ENCODE measurements at regions not wholly inside any gene's neighbourhood (a gene's known extent, or its start where the extent isn't known, plus 50 kb on each side); places are given as distances from the start of the nearest gene placed in this dataset.
"Not testable (repeated sequence)": the region's sequence is repeated elsewhere in the genome, so short reads cannot be mapped to it uniquely, and the experiment has no call there.

DNA sequence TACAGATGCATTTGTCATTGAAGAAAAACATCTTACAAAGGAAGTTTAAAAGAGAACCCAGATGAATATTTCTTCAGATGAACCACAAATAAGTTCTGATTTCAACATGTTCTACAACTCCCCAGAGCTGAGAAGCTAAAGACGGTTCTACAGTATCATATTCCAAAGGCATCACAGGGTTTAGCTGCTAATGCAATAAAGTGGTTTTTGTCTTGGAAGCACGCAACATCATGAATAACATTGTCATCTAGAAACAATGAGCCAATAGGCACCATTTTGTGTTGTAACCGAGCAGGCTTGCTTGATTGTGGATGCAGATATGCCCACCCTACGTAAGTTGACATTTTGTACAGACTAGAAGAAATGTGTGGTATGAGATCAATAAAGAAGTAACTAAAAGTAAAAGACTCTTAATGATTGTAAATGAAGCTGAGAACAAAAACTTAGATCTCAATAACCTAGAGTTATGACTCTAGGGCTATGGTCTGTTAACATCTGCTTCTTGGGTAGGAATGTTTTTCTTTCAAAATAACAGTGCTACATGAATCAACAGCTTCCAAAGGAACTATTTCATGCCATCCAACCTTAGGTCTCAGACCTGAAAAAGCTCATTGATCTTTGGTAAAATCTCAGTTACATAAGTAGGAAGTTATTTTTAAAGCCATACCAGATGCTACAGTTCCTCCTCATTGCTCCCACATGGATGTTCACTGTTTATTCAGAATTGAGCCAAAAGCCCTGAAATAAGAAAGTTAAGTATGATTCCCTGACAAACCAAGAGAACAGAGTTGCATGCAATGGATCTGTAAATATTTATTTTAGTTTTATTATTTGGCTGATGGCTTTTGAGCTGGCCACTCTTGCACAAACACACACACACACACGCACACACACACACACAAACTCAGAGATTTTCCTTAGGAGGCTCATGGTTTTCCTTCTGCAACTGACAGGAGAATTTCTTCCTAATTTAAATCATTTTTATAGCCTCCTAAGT lies 118.7 kb upstream of the SLCO6A1 start:
- DNase-seq: no peak

DNA sequence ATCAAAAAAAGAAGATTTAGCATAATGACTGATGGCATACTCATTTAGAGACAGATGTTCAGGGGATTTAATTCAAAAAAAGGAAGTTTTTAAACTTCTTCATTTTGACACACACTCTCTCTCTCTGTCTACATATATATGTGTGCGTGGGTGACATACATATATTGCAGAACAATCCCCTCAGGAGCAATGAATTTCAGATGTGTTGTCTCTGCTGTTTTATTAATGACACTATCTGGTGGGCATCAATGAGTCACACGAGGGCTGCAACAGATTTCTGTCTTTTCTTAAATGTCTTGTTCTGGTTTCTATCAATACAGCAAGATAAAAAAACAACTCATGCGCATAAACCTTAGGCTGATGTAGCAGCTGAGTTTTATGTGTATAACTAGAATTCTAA lies 123.5 kb upstream of the SLCO6A1 start:
- DNase-seq: no peak

DNA sequence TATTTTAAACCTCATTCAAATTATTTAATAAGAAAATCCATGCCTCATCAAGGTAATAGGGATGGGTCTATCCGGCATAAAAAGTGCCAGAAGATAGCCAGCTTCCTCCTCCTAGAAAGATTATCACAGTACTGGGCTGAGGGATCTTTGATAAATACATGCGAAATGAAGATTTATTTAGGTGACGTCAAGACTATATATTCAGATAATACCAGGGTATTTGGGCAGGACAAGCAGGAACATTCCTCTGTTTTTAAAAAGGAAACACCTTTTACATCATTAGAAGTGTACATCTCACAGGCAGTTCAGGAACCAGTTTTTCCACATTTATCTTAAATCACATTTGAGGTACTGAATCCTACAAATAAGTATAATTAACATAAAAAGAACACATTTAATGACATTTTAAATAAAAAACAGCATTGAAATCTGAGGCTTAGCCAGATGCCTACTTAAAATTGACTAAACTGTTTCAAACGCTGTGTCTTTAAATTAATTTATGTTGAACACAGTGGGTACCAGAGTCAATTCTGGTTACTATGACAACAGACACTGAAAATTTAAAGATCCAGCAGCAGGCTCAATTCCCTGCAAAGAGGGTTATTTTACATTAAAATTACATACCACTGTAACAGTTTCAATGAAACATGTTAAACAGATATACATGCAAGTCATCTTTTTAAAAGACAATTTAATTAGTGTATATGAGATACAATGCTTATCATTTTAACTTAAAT lies 124.7 kb upstream of the SLCO6A1 start:
- DNase-seq: no peak

DNA sequence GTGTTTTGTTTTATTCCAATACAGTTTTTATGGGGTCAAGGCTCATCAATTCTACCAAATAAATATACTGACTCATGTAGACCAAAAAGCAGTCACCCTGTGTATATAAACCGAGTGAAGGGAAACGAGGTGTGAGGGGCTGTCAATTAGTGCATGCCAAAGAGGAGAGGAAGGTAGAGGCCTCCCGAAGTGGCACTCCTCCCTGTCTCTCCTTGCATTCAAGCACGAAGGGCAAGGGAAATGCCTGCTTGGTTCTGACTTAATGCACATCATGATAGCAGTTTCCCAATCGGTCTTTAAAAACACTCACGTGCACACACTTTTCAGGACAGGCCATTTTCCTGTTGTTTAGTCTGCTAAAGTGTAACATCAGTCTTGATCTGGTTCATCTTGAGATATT lies 125.6 kb upstream of the SLCO6A1 start:
- DNase-seq: no peak

DNA sequence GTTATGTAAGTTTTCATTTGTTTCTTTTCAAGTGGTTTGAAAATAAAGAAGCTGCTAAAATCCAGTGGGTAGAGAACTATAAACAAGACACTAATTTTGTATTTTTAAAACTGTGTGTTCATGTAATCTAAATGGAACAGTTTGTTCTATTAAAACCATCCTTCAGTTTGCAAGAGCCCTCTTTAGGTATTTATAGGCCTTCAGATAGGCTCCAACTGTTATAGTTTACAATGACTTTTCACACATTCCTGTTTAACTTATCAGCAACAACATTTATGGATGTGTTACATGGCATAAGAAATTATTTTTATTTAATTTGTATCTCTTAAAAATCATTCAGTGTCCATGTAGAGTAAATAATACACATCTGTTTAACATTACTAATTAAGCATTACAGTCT lies 126.7 kb upstream of the SLCO6A1 start:
- DNase-seq: peak in 1 of 56 donors; percentile 12

DNA sequence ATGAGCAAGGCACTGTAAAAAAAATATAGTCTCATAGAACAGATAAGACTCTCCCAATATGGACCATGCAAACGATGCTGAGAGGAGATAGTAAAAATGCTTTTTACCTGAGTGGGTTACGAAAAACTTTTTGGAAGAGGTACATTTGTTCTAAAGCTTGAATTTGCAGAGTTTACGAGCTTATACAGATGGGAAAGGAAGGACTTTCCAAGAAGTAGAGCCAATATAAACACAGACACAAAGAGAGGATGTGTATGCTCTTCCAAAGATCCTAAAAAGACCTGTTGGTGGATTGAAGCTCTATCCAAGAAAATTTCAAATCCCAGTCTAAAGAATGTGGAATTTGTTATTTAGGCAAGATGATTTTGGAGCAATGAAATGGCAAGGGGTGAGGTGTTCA lies 127.1 kb upstream of the SLCO6A1 start:
- DNase-seq: no peak

DNA sequence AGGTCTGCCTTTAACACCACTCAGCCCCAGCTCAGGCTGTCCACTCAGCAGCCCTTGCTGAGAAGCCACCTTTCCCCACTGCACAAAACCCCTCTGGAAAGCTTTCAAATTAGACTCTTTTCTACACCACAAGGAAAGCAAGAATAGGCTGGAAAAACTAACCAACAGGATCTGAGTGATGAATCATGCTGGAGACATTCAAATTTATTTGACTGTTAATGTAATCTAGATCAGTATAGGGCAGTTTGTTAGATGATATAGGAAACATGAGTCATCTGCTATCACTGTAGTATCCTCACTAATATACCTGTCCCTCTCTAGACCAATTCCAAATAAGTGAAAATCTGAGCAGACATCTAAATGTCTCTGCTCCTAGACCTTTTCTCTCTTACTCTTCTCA lies 127.8 kb upstream of the PAM start:
- DNase-seq: no peak

DNA sequence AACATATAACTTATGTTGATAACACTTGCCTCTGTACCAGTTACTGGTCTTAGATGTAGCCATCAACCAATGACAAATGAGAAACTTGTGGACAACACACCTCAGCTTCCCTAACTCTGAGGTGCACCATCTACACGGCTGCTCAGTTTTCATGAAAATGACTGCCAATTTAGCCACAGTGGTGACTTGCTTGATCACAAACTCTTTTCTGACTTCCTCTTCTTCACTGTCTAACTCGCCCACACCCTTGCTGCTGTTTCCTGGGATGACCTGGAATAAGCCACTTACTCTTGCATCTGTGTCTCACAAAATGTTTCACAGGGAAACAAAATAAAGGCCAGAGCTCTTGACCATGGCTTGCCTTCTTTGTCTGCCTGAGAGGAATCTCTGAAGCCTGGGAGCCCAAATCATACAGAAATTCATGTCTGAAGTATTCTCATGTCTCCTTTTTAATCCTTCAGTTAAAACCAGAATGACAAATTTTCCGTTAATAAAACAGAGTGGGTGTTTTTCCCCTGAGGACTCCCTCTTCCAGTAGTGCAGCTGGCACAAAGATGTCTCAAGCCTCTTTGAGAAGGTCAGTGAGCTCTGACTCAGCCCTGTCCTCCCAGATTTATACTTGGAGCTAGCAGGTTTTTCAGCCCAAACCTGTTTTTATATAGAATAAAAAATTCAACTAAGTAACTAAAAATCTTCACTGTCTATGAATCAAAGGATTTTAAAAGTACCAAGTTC lies 126.5 kb upstream of the PAM start:
- no peak for DNase-seq

DNA sequence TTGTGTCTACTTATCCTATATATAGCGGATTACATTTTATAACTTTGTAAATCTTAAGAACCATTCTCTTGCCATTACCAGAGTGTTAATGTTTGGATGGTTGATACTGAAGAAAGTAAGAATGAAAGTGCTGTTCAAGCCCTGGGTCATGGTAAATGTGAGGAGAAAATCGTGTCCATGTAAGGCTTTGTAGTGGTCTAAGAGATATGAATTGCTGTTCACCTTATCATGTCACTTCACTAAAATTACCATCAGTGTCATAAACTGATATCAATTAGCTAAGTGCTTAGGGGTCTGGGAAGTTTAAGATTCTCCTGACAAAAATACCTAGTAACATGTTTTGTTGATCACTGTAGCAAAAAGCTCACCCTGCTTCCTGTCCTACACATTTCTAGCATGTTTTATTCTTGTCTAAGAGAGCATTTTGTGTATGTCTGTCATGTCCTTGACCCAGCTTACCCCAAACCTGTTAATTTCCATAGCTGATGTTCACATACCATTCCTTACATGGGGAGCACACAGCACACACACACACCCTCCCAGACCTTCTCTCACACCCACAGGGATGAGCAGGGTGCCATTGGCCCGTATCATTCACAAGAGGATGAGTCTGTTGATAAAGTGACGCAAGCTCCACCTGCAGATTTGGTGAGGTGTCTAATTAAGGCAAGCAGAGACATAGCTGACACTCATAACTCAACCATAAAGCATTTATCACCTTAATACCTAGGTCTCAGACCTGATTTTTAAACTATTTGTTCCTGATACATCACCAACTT lies 125.1 kb upstream of the PAM start:
- DNase-seq: no peak

DNA sequence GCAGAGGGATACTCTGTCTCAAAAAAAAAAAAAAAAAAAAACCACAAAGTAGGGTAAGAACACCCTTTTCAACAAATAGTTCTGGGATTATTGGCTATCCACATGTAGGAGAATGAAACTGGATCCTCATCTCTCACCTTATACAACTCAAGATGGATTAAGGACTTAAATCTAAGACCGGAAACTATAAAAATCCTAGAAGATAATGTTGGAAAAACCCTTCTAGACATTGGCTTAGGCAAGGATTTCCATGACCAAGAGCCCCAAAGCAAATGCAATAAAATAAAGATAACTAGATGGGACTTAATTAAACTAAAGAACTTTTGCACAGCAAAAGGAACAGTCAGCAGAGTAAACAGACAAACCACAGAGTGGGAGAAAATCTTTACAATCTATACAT lies 119.7 kb upstream of the PAM start:
- DNase-seq: not testable (repeated sequence)

DNA sequence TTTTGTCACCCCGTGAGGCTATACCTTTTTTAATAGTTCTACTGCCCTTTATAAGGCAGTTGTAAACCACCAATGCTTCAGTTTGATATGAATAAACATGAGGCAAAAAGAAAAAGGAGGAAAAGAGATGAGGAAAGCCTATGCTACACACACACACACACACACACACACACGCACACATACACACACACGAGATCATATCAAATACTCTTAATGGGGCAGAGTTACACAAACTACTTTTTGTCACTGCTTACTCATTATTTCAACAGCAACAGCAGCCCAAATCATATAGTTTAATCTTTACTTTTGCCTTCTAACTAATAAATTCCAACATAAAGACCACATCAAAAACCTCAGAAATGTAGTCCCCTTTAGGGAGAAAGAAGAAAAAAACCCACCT lies 116.8 kb upstream of the PAM start:
- DNase-seq: no peak

DNA sequence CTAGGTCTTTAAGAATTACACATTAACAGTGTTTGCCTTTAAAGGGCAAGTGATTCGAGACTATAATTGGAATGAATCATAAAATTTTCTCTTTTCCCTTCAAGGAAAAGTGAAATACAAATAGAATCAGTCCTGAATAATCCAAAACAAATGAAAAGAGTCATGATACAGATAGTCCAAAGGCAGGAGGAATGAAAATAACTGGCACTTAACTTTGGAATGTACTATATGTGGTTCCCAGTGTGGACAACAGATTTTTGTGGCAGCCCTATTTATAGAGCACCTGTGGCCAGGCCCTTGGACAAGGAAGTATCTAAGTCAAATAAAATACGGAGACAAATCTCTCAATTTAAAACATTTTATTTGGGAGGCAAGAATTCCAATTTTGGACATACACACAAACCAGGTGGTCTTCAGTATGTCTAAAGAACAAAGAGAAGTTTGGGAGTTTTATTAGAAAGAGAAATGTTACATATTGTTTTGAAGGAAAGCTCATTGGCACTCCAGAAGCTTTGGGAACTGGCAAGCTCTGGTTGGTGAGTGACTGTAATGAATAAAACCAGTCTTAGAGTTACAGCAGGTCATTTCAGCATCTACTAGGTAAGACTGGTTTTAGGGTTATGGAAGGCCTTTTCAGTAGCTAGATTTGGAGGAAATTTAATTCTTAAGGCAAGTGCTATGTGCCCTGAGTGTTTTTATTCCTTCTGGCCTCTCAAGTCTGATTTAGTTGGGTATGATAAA lies 116.0 kb upstream of the PAM start:
- DNase-seq: no peak

DNA sequence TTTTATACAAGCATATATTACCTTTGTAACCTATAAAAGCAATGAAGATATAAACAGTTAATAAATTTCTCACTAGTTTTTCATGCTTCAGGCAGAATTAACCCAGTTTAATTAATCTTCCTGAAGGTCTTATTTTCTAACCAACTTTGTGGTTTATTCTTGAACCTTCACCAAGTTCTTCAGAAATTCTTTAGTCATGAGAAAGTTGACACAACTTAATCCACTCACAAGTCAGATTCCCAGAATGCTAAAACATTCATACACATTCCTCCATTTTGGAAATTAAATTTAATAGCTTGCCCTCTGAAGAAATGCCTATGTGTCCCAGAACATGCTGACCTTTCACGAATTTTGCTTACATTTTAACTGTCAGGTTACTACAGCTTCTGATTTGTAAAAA lies 105.4 kb upstream of the PAM start:
- no peak for DNase-seq

DNA sequence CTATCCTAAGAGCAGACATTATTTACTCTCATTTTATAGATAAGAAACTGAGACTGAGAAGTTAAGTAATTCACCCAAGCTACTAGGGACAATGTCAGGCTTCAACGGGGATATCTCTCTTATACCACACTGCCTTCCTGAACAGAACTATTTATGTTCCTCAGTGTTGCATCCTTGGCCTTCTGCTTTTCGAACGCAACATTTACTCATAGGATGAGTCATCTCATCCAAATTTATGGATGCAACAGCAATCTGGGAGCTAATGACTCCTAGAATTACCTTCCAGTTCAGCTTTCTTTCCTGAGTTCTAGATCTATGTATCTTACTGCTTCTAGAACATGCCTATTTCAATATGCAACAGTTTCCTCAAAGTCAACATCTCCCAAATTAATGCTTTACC lies 103.6 kb upstream of the PAM start:
- DNase-seq: no peak

DNA sequence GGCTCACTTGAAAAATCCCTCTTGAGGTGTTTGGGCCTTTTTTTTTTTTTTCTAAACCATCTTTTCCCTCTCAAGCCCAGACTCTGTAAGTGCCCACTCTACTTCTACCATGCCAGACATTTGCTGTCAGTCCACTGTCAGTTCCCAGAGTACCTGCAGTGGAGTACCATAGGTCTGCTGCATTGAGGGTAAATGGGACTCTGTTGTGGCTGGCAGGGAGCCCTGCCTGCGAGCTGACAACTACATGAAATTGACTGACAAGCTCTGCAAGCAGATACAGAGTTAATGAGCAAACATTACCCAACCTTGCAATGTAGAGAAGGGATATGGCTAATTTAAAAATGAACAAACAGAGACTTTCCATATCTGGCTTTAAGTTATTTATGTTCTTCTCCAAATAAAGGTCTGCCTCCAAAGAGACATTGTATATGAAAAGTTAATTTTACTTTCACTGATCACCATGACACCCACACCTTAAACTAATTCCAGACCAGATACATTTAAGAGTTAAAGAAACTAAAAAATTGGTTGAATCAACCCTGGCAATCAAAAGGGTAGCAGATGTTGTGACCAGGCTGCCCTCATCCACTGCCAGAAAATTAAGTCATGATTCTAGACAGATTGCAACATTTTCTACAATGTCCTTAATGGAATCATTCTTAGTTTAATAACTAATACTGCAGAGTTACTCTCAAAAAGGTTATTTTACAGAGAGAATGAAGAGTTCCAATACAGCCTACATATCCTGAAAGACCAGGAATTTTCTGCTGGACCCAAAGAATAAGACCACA lies 100.4 kb upstream of the PAM start:
- no peak for DNase-seq

DNA sequence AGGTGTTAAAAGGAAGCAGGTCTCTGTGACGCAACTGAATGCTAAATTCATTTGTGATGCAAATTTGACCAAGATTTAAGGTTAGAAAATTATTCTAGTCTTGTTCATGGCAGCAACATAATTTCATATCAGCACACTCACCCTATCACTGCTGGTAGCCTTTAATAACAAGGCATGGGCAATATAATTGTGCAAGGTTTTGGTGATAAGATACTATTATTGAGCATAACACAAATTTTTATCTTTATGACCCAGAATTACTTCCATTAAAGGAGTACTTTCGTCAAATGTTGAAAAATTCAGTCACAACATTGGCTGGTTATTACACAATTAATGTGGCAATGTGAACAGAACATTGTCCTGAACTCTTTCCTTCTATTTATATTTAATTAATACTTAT lies 96.0 kb upstream of the PAM start:
- DNase-seq: no peak

DNA sequence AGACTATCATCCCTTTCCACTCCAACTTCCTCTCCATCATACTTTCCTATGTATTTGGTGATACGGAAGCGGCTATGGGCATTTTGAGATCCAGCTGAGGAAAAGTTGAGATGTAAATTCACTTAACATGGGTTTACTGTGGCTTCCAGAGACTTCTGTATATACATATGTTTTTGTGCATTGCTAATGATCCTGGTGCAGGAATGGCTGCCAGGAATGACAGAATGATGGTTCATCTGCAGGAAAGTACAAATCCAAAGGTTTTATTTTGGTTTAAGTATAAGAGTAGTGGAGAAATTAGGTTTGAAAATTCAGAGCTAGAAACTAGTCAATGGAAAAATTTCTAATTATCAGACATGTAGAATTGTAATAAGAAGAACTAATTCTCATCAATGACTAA lies 95.0 kb upstream of the PAM start:
- DNase-seq: no peak

DNA sequence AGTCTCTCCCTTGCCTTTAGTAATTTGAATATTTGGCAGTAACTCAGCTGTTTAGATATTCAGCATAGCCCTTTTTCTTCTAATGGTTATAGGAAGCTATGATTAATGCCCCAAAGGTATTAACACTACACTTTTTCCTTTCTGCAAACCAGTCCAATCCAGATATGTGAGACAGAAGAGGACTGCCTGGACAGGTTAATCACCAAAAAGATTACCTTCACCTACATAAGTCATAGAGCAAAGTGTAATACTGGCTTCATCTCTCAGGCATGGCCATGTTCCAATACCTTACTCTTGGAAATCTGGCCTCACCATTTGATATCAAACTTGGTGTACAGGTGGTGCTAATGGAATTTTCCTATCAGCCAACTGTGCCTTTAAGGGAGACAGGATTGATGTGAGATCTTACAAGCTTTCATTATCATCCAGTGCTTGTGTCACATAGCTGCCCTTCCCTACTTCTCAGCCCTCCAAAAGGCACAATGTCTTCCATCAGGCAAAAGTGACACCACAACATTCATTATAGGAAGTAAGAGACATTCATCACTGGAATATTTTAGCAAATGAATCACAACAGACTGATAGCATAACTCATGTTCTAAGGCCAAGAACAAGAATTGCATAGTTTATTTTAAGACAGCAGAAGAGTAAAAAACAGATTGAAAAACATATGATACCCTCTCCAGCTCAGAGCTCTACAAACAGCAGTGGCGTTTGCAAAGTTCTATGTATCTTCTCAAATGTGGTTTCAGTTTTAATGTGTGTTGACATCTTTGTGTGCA lies 91.2 kb upstream of the PAM start:
- no peak for DNase-seq

Measured in amygdala (tissue), 56 donors.